NB4 (cell line): ENCODE measurements at regions not wholly inside any gene's neighbourhood (a gene's known extent, or its start where the extent isn't known, plus 50 kb on each side); places are given as distances from the start of the nearest gene placed in this dataset.

Experiments used
- DNase-seq: peaks from one replicate; pipeline ENCODE4 v3.0.0; 2010; ENCODE audit warnings: low read depth
- H3K4me3 ChIP-seq: one replicate; pipeline ENCODE4 v1.5.1; 2011; ENCODE audit warnings: mild to moderate bottlenecking, low read depth, low read length, moderate library complexity
- CTCF ChIP-seq: IDR thresholded peaks from one replicate; pipeline ENCODE4 v1.5.1; 2012; ENCODE audit warnings: low read depth, low read length
- MYC ChIP-seq: IDR thresholded peaks from 2 replicates; pipeline ENCODE4 v1.6.1; 2011; ENCODE audit warnings: low read depth, low read length
- POLR2A ChIP-seq: IDR thresholded peaks from 2 replicates; pipeline ENCODE4 v1.6.1; 2011; ENCODE audit warnings: mild to moderate bottlenecking; ENCODE audit not compliant: insufficient read length; ENCODE audit errors: extremely low read depth
- TF ChIP-seq, protein P1 (sequence below): IDR thresholded peaks from 2 replicates; pipeline ENCODE4 v1.6.1; 2011; ENCODE audit warnings: low read depth, low read length

DNA sequence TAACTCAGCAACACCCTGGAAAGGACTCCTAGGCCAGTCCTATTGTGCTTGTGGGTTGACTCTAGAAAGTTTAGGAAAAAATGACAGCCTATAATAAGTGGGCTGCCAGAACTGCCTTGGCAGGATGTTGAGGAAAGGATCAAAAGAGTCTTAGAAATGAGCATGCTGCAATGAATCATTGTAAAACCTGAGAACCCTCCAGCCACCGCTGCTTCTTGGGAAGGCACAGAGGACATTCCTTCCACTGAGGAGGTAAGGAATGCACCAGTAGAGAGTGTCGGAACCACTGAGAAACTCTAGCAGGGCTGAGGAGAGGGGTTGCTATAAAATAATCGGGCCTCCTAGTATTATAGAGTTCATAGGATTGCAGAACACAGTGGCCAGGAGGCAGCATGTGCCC lies 146.7 kb upstream of the SMIM21 start:
- H3K4me3 ChIP-seq, result no peak overlapping the region
- TF ChIP-seq POLR2A, result no peak
- TF ChIP-seq, protein P1, sequence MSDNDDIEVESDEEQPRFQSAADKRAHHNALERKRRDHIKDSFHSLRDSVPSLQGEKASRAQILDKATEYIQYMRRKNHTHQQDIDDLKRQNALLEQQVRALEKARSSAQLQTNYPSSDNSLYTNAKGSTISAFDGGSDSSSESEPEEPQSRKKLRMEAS, result no peak
- no peak for TF ChIP-seq CTCF
- TF ChIP-seq MYC, result no peak
- no peak for DNase-seq

DNA sequence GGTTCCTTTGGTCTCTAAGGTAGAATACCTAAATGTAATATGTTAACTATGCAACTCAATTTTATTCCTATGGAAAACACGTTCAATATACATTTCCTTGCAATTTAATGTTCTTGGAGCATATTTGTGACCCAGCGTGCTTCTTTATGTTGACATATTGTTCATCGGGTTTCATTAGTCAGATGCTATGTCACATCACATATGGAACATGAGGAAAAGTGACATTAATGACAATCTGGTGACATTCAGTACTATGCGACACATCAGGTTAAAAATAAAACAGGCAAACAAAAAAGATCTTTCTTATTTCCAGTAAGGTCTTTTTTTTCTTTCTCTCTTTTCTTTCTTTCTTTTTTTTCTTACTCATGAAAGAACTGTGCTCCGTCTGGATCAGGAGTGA lies 135.6 kb upstream of the SMIM21 start:
- no peak for DNase-seq
- no peak overlapping the region for H3K4me3 ChIP-seq
- TF ChIP-seq POLR2A (no peak), CTCF (no peak), MYC (no peak)
- TF ChIP-seq, protein P1, result no peak

DNA sequence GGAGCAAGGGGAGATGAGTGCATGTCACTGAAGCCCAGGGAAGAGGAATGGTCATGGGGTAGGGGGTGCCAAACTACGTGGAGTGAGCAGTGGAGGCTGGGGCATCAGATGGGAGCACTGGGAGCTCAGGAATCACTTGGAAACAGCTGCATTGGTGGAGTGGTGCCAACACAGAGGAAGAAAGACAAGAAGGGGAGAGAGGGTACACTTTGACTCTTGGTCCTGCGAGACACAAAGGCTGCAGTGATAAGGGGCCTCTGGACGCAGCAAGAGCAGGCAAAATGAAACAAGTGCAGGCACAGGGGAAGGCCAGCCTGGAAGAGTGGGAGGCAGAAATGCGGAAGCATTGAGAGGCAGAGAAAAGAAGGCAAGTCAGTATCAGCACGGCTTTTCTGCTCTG lies 134.7 kb upstream of the SMIM21 start:
- no peak for TF ChIP-seq MYC
- TF ChIP-seq, protein P1, result no peak
- no peak for TF ChIP-seq POLR2A
- no peak for TF ChIP-seq CTCF
- no peak overlapping the region for H3K4me3 ChIP-seq
- no peak for DNase-seq

DNA sequence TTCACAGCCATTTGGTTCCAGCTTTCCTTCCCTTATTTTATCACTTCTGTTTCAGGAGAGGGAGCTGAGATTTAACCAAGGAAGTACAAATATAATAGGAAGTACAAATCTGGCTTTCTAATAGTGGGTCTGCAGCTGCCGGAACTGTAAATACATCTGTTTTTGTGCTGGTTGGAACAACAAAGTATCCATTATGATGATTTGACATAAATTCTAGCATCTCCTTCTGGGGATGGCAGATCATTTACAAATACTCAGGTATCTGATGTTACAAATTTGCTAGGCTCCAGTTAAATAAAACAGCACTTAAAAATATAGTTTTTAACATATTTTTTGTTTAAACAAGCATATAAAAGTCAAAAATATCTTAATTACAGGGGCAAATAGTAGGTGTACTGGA lies 131.3 kb upstream of the SMIM21 start:
- TF ChIP-seq, protein P1, result no peak
- TF ChIP-seq POLR2A (no peak), CTCF (no peak), MYC (no peak)
- DNase-seq, result no peak
- H3K4me3 ChIP-seq, result no peak overlapping the region

- no peak for TF ChIP-seq MYC
- TF ChIP-seq POLR2A, result no peak
- no peak for TF ChIP-seq CTCF
- TF ChIP-seq, protein P1, result no peak
- DNase-seq, result no peak
- H3K4me3 ChIP-seq, result no peak overlapping the region
Measured at GRCh38 chr18:75556841-75557240, 129.3 kb upstream of the SMIM21 start.
